Activated B cell treated with CpG ODN at 0.5 μM for 24 hours (primary cell): ENCODE measurements at regions not wholly inside any gene's neighbourhood (a gene's known extent, or its start where the extent isn't known, plus 50 kb on each side); places are given as distances from the start of the nearest gene placed in this dataset.

Experiments
- ATAC-seq: fragments of 200-7000 bp; cut with Tn5 transposase; one replicate; pipeline ENCODE4 v1.10.0; 2021; ENCODE audit warnings: low read depth, mild to moderate bottlenecking, moderate library complexity
- CTCF ChIA-PET: fragments of 350-600 bp; sonication (Branson Sonifier 250); formaldehyde crosslinking; loops from one replicate; lab custom pipeline; 2021; ENCODE audit warnings: antibody characterized with exemption; lab: Charles Lee
- POLR2A ChIA-PET: fragments of 350-600 bp; sonication (Branson Sonifier 250); formaldehyde crosslinking; loops from one replicate; lab custom pipeline; 2021; ENCODE audit warnings: antibody characterized with exemption; lab: Charles Lee
- DNase-seq: peaks from one replicate; pipeline ENCODE4 v3.0.0; 2022
- H3K27ac Mint-ChIP-seq: one replicate; pipeline ENCODE4 v1.8.0; 2020; ENCODE audit warnings: mixed read lengths
- H3K27me3 Mint-ChIP-seq: one replicate; pipeline ENCODE4 v1.8.0; 2021; ENCODE audit warnings: mixed read lengths
- H3K36me3 Mint-ChIP-seq: one replicate; pipeline ENCODE4 v1.8.0; 2021; ENCODE audit warnings: low read depth, mixed read lengths
- H3K4me1 Mint-ChIP-seq: one replicate; pipeline ENCODE4 v1.8.0; 2021; ENCODE audit warnings: mixed read lengths
- H3K4me3 Mint-ChIP-seq: one replicate; pipeline ENCODE4 v1.8.0; 2020; ENCODE audit warnings: mild to moderate bottlenecking, mixed read lengths
- H3K9me3 Mint-ChIP-seq: one replicate; pipeline ENCODE4 v1.8.0; 2020; ENCODE audit warnings: mixed read lengths
- CTCF ChIP-seq: fragments of 200-600 bp; IDR thresholded peaks from one replicate; pipeline ENCODE4 v1.8.0; 2022; ENCODE audit warnings: antibody characterized with exemption, mild to moderate bottlenecking
- intact Hi-C: fragments of 100-400 bp; cut with micrococcal nuclease; formaldehyde crosslinking; loops from one replicate; pipeline ENCODE4 v1.15.1; 2024

DNA sequence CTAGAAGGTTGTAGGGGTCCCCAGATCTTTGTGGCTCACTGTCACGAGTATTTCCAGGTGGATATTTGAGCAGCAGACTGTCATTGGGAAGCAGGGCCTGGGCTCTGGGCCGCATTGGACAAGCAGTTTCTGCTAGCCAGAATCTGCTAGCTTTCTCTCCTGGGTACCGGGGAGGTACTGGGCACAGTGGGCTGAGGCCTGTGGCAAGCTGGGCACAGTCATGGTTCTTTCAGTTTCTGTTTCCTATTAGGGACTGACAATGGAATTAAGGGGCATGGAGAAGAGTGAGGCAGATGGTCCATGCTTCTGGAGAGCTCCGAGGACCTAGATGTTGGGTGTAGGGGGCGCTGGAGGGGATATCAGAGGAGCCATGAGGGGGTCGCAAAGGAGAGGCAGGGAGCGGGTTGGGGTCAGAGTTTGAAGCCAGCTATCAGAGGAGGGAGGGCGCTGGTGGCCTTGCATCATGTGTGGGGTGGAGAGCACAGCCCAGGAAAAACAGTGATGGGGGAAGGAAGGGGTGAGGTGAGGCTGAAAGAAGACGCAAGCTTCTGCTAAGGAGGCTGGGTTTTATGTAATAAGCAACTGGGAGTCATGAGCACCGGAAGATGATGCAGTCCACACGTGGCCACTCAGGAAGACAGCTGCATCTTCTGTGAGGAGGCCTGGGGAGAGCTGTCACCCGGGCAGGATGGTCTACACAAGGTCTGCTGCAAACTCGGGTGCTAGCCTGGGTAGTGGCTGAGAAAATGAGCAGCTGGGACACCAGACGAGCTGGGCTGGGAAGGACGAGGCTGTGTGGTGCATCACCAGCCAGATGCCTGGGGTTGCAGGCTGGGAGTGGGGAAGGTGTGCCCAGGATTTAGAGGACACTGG, 72.7 kb downstream of the IER5 start:
- H3K27me3 Mint-ChIP-seq: no peaks in the 10 kb centered on the region
- TF ChIP-seq CTCF: no peak
- H3K27ac Mint-ChIP-seq: peak overlapping the region; percentile 16
- POLR2A ChIA-PET: no interaction called here
- CTCF ChIA-PET: interaction anchor here (1.4 to 1.6 kb wide), 2 partner anchors 19 to 77 kb away, joined by 3 to 4 read pairs; no protein-coding TSS in a partner anchor
- no peak overlapping the region for H3K4me3 Mint-ChIP-seq
- peaks cover 11% of the 10 kb centered on the region for H3K4me1 Mint-ChIP-seq
- peak; percentile 21 for ATAC-seq
- DNase-seq: no peak
- H3K36me3 Mint-ChIP-seq: peaks cover 2% of the 10 kb centered on the region
- intact Hi-C loops: no loop called here
- H3K9me3 Mint-ChIP-seq: peaks cover 16% of the 10 kb centered on the region

DNA sequence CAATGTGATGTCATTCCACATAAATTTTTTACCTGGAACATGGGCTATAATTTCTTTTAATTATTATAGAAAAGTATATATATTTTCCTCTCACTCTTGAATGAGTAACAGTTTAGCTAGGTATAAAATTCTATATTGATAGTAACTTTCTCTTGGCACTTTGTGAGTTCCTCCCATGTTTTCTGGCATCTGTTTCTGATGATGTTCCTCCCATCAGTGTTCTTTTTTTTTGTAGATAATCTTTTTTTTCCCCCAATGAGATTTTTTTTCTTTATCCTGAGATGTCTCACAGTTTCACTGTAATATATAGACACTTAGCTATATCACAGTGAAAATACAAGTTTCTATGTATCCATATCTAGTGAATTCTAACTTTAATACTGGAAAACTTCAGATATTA, 75.2 kb downstream of the IER5 start:
- H3K9me3 Mint-ChIP-seq: peaks cover 16% of the 10 kb centered on the region
- TF ChIP-seq CTCF: no peak
- H3K36me3 Mint-ChIP-seq: peaks cover 4% of the 10 kb centered on the region
- H3K27ac Mint-ChIP-seq: no peak overlapping the region
- ATAC-seq: no peak
- H3K4me1 Mint-ChIP-seq: peaks cover 14% of the 10 kb centered on the region
- peaks cover 2% of the 10 kb centered on the region for H3K27me3 Mint-ChIP-seq
- H3K4me3 Mint-ChIP-seq: no peak overlapping the region
- DNase-seq: no peak
- CTCF ChIA-PET: interaction anchor here (1.0 to 2.6 kb wide), 7 partner anchors 10 to 282 kb away, joined by 3 to 13 read pairs (median 7); no protein-coding TSS in a partner anchor
- POLR2A ChIA-PET: no interaction called here
- intact Hi-C loops: no loop called here

DNA sequence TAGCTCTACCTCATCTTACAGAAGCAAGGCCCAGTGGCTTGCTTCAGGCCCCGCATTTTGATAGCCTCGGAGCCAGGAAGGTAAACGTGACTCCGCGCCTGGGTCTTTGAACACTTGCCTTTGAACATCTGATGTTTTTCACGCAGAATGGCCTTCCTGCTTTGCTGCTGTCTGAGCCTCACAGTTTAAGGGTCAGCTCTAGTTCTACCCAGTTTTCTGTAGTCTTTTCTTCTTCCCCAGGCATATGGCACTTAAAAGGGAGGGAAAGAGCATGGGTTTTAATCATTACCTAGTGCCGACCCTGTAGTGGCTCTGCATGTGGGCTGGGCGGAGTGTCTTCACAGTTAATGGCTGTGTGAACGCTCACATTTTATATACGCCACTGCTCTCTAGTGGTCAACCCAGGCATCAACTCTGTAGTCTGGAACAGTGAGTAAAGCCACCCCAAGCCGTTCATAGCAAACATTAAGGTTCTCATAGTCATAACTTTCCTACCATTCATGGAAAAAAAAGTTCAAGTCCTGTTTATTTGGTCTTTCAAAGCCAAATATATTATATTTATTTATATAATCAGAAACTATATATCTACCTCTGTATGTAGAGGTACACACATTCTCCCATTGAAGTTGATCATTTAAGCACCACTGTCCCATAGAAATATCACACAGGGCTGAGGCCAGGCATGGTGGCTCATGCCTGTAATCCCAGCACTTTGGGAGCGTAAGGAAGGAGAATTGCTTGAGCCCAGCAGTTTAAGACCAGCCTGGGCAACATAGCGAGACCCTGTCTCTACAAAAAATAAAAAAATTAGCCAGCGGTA, 78.1 kb downstream of the IER5 start:
- Mint-ChIP-seq H3K4me3 (no peak overlapping the region), H3K27me3 (peaks cover 2% of the 10 kb centered on the region), H3K4me1 (peaks cover 3% of the 10 kb centered on the region), H3K36me3 (peaks cover 4% of the 10 kb centered on the region), H3K27ac (no peak overlapping the region), H3K9me3 (peaks cover 16% of the 10 kb centered on the region)
- CTCF ChIA-PET: interaction anchor here (0.8 to 2.8 kb wide), 18 partner anchors 10 to 651 kb away, joined by 3 to 24 read pairs (median 6); partner anchors contain the start of gene MR1
- DNase-seq (peak; percentile 29), ATAC-seq (peak; percentile 100)
- POLR2A ChIA-PET: interaction anchor here (0.7 to 1.4 kb wide), 2 partner anchors 76 to 126 kb away, joined by 6 to 7 read pairs; no protein-coding TSS in a partner anchor
- peak; percentile 74 for TF ChIP-seq CTCF
- intact Hi-C loops: loop anchor here (1.0 to 5.0 kb wide), 9 partner anchors 13 to 651 kb away; no protein-coding TSS in a partner anchor

GRCh38 chr1:181169281-181169865, 80.9 kb downstream of the IER5 start:
- Mint-ChIP-seq H3K4me3 (no peak overlapping the region), H3K27ac (no peak overlapping the region), H3K9me3 (no peaks in the 10 kb centered on the region), H3K4me1 (peaks cover 3% of the 10 kb centered on the region), H3K27me3 (peaks cover 6% of the 10 kb centered on the region), H3K36me3 (peaks cover 1% of the 10 kb centered on the region)
- intact Hi-C loops: loop anchor here (5.0 kb wide), 1 partner anchor 307 kb away; no protein-coding TSS in a partner anchor
- DNase-seq (no peak), ATAC-seq (no peak)
- CTCF ChIA-PET: interaction anchor here (1.0 to 2.8 kb wide), 5 partner anchors 27 to 287 kb away, joined by 3 to 17 read pairs (median 3); no protein-coding TSS in a partner anchor
- POLR2A ChIA-PET: no interaction called here
- no peak for TF ChIP-seq CTCF
